ENCODE measurements at regions not wholly inside any gene's neighbourhood (a gene's known extent, or its start where the extent isn't known, plus 50 kb on each side); places are given as distances from the start of the nearest gene placed in this dataset.
"Not testable (repeated sequence)": the region's sequence is repeated elsewhere in the genome, so short reads cannot be mapped to it uniquely, and the experiment has no call there.

DNA sequence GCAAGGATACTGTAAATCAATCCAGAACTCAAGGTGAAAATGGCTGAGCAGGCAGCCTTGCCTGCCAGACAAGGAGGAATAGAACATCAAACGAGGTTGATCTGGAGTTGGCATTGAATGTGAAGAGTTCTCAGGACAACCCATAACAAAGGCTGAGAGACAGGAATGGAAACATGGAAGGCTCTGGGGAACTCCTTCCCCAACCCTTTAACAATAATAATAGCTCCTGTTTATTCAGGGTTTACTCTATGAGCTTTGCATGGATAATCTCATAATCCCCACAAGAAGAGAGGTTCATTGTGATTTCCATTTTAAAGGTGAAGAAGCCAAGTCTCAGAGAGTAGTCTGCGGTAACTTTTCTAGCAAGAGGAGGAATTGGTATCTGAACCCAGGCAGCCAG is 151.7 kb downstream of the SOD2 start:
- TF ChIP-seq, protein P1, sequence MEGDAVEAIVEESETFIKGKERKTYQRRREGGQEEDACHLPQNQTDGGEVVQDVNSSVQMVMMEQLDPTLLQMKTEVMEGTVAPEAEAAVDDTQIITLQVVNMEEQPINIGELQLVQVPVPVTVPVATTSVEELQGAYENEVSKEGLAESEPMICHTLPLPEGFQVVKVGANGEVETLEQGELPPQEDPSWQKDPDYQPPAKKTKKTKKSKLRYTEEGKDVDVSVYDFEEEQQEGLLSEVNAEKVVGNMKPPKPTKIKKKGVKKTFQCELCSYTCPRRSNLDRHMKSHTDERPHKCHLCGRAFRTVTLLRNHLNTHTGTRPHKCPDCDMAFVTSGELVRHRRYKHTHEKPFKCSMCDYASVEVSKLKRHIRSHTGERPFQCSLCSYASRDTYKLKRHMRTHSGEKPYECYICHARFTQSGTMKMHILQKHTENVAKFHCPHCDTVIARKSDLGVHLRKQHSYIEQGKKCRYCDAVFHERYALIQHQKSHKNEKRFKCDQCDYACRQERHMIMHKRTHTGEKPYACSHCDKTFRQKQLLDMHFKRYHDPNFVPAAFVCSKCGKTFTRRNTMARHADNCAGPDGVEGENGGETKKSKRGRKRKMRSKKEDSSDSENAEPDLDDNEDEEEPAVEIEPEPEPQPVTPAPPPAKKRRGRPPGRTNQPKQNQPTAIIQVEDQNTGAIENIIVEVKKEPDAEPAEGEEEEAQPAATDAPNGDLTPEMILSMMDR (IDR thresholded peaks at IDR 0.05; ENCODE audit: insufficient read depth, low read depth, low read length, missing control alignments), result no peak
- no peak for DNase-seq (ENCODE audit: low read depth)
- H3K4me3 ChIP-seq (ENCODE audit: low read length), result no peak overlapping the region

GRCh38 chr6:159540883-159541282 is 152.2 kb downstream of the SOD2 start:
- DNase-seq (ENCODE audit: low read depth), result no peak
- TF ChIP-seq, protein P1 (IDR thresholded peaks at IDR 0.05; ENCODE audit: insufficient read depth, low read depth, low read length, missing control alignments), result no peak
- H3K4me3 ChIP-seq (ENCODE audit: low read length), result no peak overlapping the region

DNA sequence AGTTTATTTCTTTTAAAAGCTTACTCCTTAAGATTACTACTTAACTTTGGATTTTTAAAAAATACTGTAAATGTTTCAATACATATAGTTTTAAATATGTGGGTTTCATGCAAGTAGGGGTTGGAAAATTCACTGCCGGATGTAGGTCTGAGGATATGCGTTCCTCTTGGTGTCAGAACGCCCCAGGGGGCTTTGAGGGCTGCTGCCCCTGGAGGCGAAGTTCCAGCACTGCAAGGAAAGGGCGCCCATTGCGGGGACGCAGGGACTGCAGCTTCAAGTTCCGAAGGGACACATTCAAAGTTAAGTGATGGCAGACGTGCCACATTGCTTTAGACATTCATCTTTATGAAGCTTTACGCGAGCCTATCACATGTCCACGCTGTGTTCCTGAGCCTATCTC is 152.9 kb downstream of the SOD2 start:
- no peak overlapping the region for H3K4me3 ChIP-seq (ENCODE audit: low read length)
- TF ChIP-seq, protein P1 (IDR thresholded peaks at IDR 0.05; ENCODE audit: insufficient read depth, low read depth, low read length, missing control alignments), result no peak
- no peak for DNase-seq (ENCODE audit: low read depth)

DNA sequence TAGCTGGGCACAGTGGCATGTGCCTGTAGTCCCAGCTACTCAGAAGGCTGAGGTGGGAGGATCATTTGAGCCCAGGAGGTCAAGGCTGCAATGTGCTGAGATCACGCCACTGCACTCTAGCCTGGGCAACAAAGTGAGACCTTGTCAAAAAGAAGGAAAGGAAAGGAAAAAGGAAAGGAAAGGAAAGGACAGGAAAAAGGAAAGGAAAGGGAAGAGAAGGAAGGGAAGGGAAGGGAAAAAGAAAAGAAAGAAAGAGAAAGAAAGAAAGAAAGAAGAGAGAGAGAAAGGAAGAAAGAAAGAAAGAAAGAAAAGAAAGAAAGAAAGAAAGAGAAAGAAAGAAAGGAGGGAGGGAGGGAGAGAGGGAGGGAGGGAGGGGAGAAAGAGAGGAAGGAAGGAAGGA is 155.0 kb downstream of the SOD2 start:
- not testable (repeated sequence) for DNase-seq (ENCODE audit: low read depth); H3K4me3 ChIP-seq (ENCODE audit: low read length)

- TF ChIP-seq, protein P1 (IDR thresholded peaks at IDR 0.05; ENCODE audit: insufficient read depth, low read depth, low read length, missing control alignments), result no peak
- no peak overlapping the region for H3K4me3 ChIP-seq (ENCODE audit: low read length)
- DNase-seq (ENCODE audit: low read depth), result no peak
Observed at GRCh38 chr6:159535656-159536350, 157.2 kb downstream of the SOD2 start.

GRCh38 chr6:159533568-159533967 is 159.5 kb downstream of the SOD2 start:
- TF ChIP-seq, protein P1 (IDR thresholded peaks at IDR 0.05; ENCODE audit: insufficient read depth, low read depth, low read length, missing control alignments), result no peak
- no peak for DNase-seq (ENCODE audit: low read depth)
- no peak overlapping the region for H3K4me3 ChIP-seq (ENCODE audit: low read length)

DNA sequence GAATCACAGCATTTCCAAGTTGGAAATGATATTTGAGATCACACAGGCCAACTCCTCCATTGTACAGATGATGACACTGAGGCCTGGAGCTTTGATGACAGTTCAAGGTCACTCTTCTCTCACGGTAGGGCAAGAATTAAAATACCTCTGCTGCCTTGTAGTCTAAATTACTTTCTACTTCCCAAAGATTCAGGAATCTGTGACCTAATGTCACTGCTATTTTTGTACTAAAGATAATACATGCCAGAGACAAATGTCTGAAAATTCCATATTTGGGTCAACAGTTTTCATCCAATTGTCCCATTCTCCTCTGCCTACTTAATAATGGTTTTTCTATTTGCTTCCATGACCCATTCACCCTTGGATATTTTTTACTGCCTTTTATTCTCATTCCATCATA is 160.0 kb downstream of the SOD2 start:
- TF ChIP-seq, protein P1 (IDR thresholded peaks at IDR 0.05; ENCODE audit: insufficient read depth, low read depth, low read length, missing control alignments), result no peak
- no peak overlapping the region for H3K4me3 ChIP-seq (ENCODE audit: low read length)
- no peak for DNase-seq (ENCODE audit: low read depth)

Measured in epithelial cell of esophagus (primary cell).